ENCODE measurements at regions not wholly inside any gene's neighbourhood (a gene's known extent, or its start where the extent isn't known, plus 50 kb on each side); places are given as distances from the start of the nearest gene placed in this dataset.
A peak's percentile ranks its signal among the peaks of the same experiment; 100 is the strongest.

GRCh38 chr14:22185191-22185590, 403.8 kb downstream of the DAD1 start:
- CTCF ChIA-PET: interaction anchor here (0.6 to 3.0 kb wide), 8 partner anchors 16 to 637 kb away, joined by 3 to 18 read pairs (median 4); no protein-coding TSS in a partner anchor

DNA sequence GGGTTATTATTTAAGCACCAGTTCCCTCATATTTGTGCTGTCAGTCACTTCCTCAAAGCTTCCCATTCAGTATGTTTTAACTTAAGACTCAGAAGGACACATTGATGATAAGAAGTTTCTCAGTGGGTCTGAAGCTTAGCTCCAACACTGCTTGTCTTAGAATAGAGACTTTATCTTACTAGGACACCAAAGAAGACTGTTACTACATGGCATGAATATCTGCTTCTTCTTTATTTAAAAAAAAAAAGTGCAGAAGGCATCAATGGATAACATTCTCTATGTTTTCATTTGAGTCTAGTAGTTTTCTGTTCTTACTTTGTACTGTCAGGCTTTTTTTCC, 404.2 kb downstream of the DAD1 start:
- ChIA-PET CTCF (interaction anchor here (1.0 to 3.0 kb wide), 7 partner anchors 16 to 80 kb away, joined by 3 to 18 read pairs (median 4); no protein-coding TSS in a partner anchor), POLR2A (no interaction called here)
- H3K27ac ChIP-seq (ENCODE audit: low read depth, low read length): no peak overlapping the region

More at GRCh38 chr14:22185191-22185590, 403.8 kb downstream of the DAD1 start:
- no peak for DNase-seq (ENCODE audit: low read depth, low spot score)
- H3K9me3 ChIP-seq (ENCODE audit: control insufficient read depth, insufficient read depth, low read length): no peaks in the 10 kb centered on the region
- H3K4me3 ChIP-seq (ENCODE audit: low read depth, low read length): no peak overlapping the region
- POLR2A ChIA-PET: no interaction called here
- H3K27ac ChIP-seq (ENCODE audit: low read depth, low read length): no peak overlapping the region
- H3K27me3 ChIP-seq (ENCODE audit: control insufficient read depth, insufficient read depth, low read length): no peaks in the 10 kb centered on the region
- TF ChIP-seq CTCF (IDR thresholded peaks at IDR 0.05; ENCODE audit: low read depth, low read length): peak; percentile 24; the same call in 1 of the 2 replicates

GRCh38 chr14:22184157-22184829, 404.7 kb downstream of the DAD1 start:
- no peak for DNase-seq (ENCODE audit: low read depth, low spot score)

More for the DNA sequence above, 404.2 kb downstream of the DAD1 start:
- H3K4me3 ChIP-seq (ENCODE audit: low read depth, low read length): no peak overlapping the region
- no peak for DNase-seq (ENCODE audit: low read depth, low spot score)
- no peaks in the 10 kb centered on the region for H3K9me3 ChIP-seq (ENCODE audit: control insufficient read depth, insufficient read depth, low read length)
- TF ChIP-seq CTCF (IDR thresholded peaks at IDR 0.05; ENCODE audit: low read depth, low read length): no peak
- no peaks in the 10 kb centered on the region for H3K27me3 ChIP-seq (ENCODE audit: control insufficient read depth, insufficient read depth, low read length)

DNA sequence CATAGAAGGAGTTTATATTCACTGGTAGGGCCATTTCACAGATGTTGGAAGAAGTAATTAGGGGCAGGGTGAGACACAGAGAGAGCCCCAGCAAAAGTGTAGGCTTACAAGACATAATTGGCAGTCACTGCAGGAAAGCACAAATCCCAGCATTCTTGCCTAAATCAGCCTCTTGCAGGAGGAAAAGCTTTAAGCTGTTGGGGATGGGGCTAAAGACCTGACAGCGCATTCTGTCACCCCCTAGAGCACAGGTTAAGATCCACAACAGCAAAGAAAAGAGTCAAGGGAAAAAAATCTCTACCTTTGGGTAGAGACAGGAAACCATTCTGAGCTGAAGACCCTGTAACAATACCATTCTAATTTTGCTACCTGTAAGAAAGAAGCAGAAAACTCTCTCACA, 409.0 kb downstream of the DAD1 start:
- TF ChIP-seq CTCF (IDR thresholded peaks at IDR 0.05; ENCODE audit: low read depth, low read length): no peak
- POLR2A ChIA-PET: no interaction called here
- no peak for DNase-seq (ENCODE audit: low read depth, low spot score)
- Histone ChIP-seq H3K4me3 (ENCODE audit: low read depth, low read length) (no peak overlapping the region), H3K27me3 (ENCODE audit: control insufficient read depth, insufficient read depth, low read length) (no peaks in the 10 kb centered on the region), H3K9me3 (ENCODE audit: control insufficient read depth, insufficient read depth, low read length) (no peaks in the 10 kb centered on the region), H3K27ac (ENCODE audit: low read depth, low read length) (no peak overlapping the region)
- CTCF ChIA-PET: interaction anchor here (1.4 to 4.0 kb wide), 4 partner anchors 11 to 21 kb away, joined by 3 to 25 read pairs (median 5); no protein-coding TSS in a partner anchor

More at GRCh38 chr14:22184157-22184829, 404.7 kb downstream of the DAD1 start:
- ChIA-PET CTCF (interaction anchor here (1.0 to 3.0 kb wide), 6 partner anchors 16 to 37 kb away, joined by 3 to 18 read pairs (median 4); no protein-coding TSS in a partner anchor), POLR2A (no interaction called here)
- TF ChIP-seq CTCF (IDR thresholded peaks at IDR 0.05; ENCODE audit: low read depth, low read length): no peak
- no peaks in the 10 kb centered on the region for H3K9me3 ChIP-seq (ENCODE audit: control insufficient read depth, insufficient read depth, low read length)
- H3K27ac ChIP-seq (ENCODE audit: low read depth, low read length): no peak overlapping the region
- no peaks in the 10 kb centered on the region for H3K27me3 ChIP-seq (ENCODE audit: control insufficient read depth, insufficient read depth, low read length)
- no peak overlapping the region for H3K4me3 ChIP-seq (ENCODE audit: low read depth, low read length)

DNA sequence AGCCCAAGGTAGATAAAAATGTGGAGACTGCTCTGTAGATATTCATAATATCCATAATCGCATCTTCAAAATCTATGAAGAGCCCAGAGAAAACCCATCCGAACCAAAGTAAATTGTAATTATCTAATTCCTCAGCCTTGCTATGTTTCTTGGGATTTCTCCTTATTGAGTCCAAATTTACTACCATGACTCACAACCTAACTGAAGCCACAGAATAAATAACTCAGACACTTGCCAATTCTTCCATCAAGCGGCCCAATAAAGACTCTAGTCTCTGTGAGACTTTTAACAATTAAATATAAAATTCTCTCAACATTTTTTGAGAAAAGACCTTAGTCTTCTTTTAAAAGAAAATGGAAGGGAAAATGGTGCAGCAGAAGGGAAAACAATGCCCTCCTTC, 409.8 kb downstream of the DAD1 start:
- Histone ChIP-seq H3K27me3 (ENCODE audit: control insufficient read depth, insufficient read depth, low read length) (no peaks in the 10 kb centered on the region), H3K27ac (ENCODE audit: low read depth, low read length) (no peak overlapping the region), H3K9me3 (ENCODE audit: control insufficient read depth, insufficient read depth, low read length) (no peaks in the 10 kb centered on the region), H3K4me3 (ENCODE audit: low read depth, low read length) (no peak overlapping the region)
- no peak for TF ChIP-seq CTCF (IDR thresholded peaks at IDR 0.05; ENCODE audit: low read depth, low read length)
- CTCF ChIA-PET: interaction anchor here (3.0 kb wide), 1 partner anchor 16 kb away, joined by 13 read pairs; no protein-coding TSS in a partner anchor
- POLR2A ChIA-PET: no interaction called here
- no peak for DNase-seq (ENCODE audit: low read depth, low spot score)
